Eye (tissue), 1 donor: ENCODE measurements at regions not wholly inside any gene's neighbourhood (a gene's known extent, or its start where the extent isn't known, plus 50 kb on each side); places are given as distances from the start of the nearest gene placed in this dataset.
"Not testable (repeated sequence)": the region's sequence is repeated elsewhere in the genome, so short reads cannot be mapped to it uniquely, and the experiment has no call there.

ENCODE experiments used
- DNase-seq: peaks from one replicate; pipeline ENCODE4 v3.0.0-alpha.2; 2015

- DNase-seq = no peak
Measured at GRCh38 chr14:82878951-82879350, 1345.3 kb upstream of the SEL1L start.

- no peak for DNase-seq
Measured at GRCh38 chr14:82879949-82880535, 1346.4 kb upstream of the SEL1L start.

GRCh38 chr14:82886670-82887069, 1353.0 kb upstream of the SEL1L start:
- no peak for DNase-seq

- no peak for DNase-seq
Measured at GRCh38 chr14:82889701-82890100, 1356.0 kb upstream of the SEL1L start.

- no peak for DNase-seq
Measured at GRCh38 chr14:82896476-82896875, 1362.8 kb upstream of the SEL1L start.

GRCh38 chr14:82897469-82898308, 1364.0 kb upstream of the SEL1L start:
- DNase-seq = no peak

- DNase-seq = no peak
Measured at GRCh38 chr14:82905762-82906161, 1372.1 kb upstream of the SEL1L start.

GRCh38 chr14:82911930-82912329, 1378.3 kb upstream of the SEL1L start:
- peak; percentile 79 for DNase-seq

GRCh38 chr14:82913396-82913795, 1379.7 kb upstream of the SEL1L start:
- DNase-seq = no peak

- peak; percentile 55 for DNase-seq
Measured at GRCh38 chr14:82915381-82915780, 1381.7 kb upstream of the SEL1L start.

- DNase-seq = peak; percentile 39
Measured at GRCh38 chr14:82935691-82936090, 1402.0 kb upstream of the SEL1L start.

GRCh38 chr14:82951171-82951570, 1417.5 kb upstream of the SEL1L start:
- DNase-seq = no peak

GRCh38 chr14:82963756-82964155, 1430.1 kb upstream of the SEL1L start:
- no peak for DNase-seq

- no peak for DNase-seq
Measured at GRCh38 chr14:82987502-82988124, 1454.0 kb upstream of the SEL1L start.

GRCh38 chr14:82994547-82994946, 1460.9 kb upstream of the SEL1L start:
- not testable (repeated sequence) for DNase-seq

- peak; percentile 6 for DNase-seq
Measured at GRCh38 chr14:82999802-83000201, 1466.1 kb upstream of the SEL1L start.

- DNase-seq = no peak
Measured at GRCh38 chr14:83004456-83005006, 1470.9 kb upstream of the SEL1L start.

- DNase-seq = no peak
Measured at GRCh38 chr14:83006121-83006670, 1472.5 kb upstream of the SEL1L start.

GRCh38 chr14:83007052-83007451, 1473.4 kb upstream of the SEL1L start:
- DNase-seq = not testable (repeated sequence)

- no peak for DNase-seq
Measured at GRCh38 chr14:83007641-83008225, 1474.1 kb upstream of the SEL1L start.

GRCh38 chr14:83017296-83017695, 1483.6 kb upstream of the SEL1L start:
- no peak for DNase-seq

- no peak for DNase-seq
Measured at GRCh38 chr14:83019744-83020414, 1486.2 kb upstream of the SEL1L start.
